ENCODE measurements at regions not wholly inside any gene's neighbourhood (a gene's known extent, or its start where the extent isn't known, plus 50 kb on each side); places are given as distances from the start of the nearest gene placed in this dataset.
A peak's percentile ranks its signal among the peaks of the same experiment; 100 is the strongest.

- Histone ChIP-seq H3K56ac (ENCODE audit: extremely low read depth, insufficient read depth, low read length) (peak overlapping the region; percentile 93), H2BK120ac (ENCODE audit: low read depth, low read length) (peak overlapping the region; percentile 99), H3K9ac (ENCODE audit: low read depth, low read length) (no peak overlapping the region), H4K5ac (ENCODE audit: low read depth, low read length) (no peak overlapping the region), H4K20me1 (ENCODE audit: insufficient read depth, low read length) (no peaks in the 10 kb centered on the region), H3K9me3 (ENCODE audit: control insufficient read depth, insufficient read depth, low read length) (no peaks in the 10 kb centered on the region), H4K8ac (ENCODE audit: low read depth in 2 of 2, low read length in 2 of 2) (peak overlapping the region in 1 of 2 experiments; percentile 68; a peak in 2 of 4 replicates), H3K4ac (ENCODE audit: low read depth, low read length) (peak overlapping the region; percentile 44; the same call in 1 of the 2 replicates), H3K14ac (replicated peaks; ENCODE audit: low read depth, low read length) (0 out of 2 replicates have a peak overlapping the region, but pooled peaks have one; percentile 16), H3K9me1 (ENCODE audit: insufficient read depth, low read length) (peaks cover 16% of the 10 kb centered on the region), H3K27ac (ENCODE audit: insufficient read depth, low read length) (peak overlapping the region; percentile 21; the same call in 1 of the 2 replicates), H3K79me1 (ENCODE audit: low read depth in 1 of 2, low read length in 2 of 2) (no peaks in the 10 kb centered on the region), H3K4me2 (ENCODE audit: low read depth, low read length) (peak overlapping the region; percentile 53; the same call in 1 of the 2 replicates), H2AK5ac (ENCODE audit: low read depth, low read length) (peak overlapping the region; percentile 35; the same call in 1 of the 2 replicates), H3K27me3 (ENCODE audit: control insufficient read depth, insufficient read depth, low read length) (no peaks in the 10 kb centered on the region), H2BK15ac (ENCODE audit: low read depth, low read length) (no peak overlapping the region), H2AFZ (replicated peaks; ENCODE audit: low read length, poor library complexity) (no peak overlapping the region), H4K91ac (ENCODE audit: insufficient read depth, low read depth, low read length) (0 out of 2 replicates have a peak overlapping the region, but pooled peaks have one; percentile 13), H3K36me3 (ENCODE audit: control insufficient read depth, insufficient read depth, low read length) (no peaks in the 10 kb centered on the region), H3K4me3 (ENCODE audit: insufficient read depth, low read depth, low read length) (no peak overlapping the region), H3K4me1 (ENCODE audit: control insufficient read depth, insufficient read depth, low read length) (peaks cover 25% of the 10 kb centered on the region), H3K23ac (ENCODE audit: low read depth, low read length) (peak overlapping the region; percentile 35; the same call in 1 of the 2 replicates), H2BK5ac (ENCODE audit: low read depth, low read length, poor library complexity, severe bottlenecking) (peak overlapping the region; percentile 91), H2AK9ac (replicated peaks; ENCODE audit: low read depth, low read length, poor library complexity) (no peak overlapping the region), H3K18ac (ENCODE audit: low read depth, low read length) (peak overlapping the region; percentile 16; the same call in 1 of the 2 replicates), H2BK20ac (ENCODE audit: low read depth, low read length) (peak overlapping the region; percentile 73; the same call in 1 of the 2 replicates)
- dilution Hi-C loops (cut with HindIII; ENCODE audit: low sequenced_read_pairs, unreplicated experiment) (no loop called here), intact Hi-C loops (cut with micrococcal nuclease) (loop anchor here (1.0 to 2.0 kb wide), 2 partner anchors 298 to 561 kb away; no protein-coding TSS in a partner anchor), in situ Hi-C loops (cut with MboI; ENCODE audit: low sequenced_read_pairs) (loop anchor here (10.0 kb wide), 1 partner anchor 314 kb away; no protein-coding TSS in a partner anchor)
- WGBS, 2 experiments (ENCODE audit: extremely low coverage in 2 of 2, insufficient read length in 1 of 2) = 7% methylated on average over 3 of the region's 7 CpGs; no CpG with 5 or more reads in 1 of the 2 experiments
- CTCF ChIA-PET = no interaction called here
- no TSS peak for BruUV-seq (replicated peaks)
- peak; percentile 84 for ATAC-seq (ENCODE audit: low read depth)
- peak; percentile 97 for DNase-seq
- POLR2A ChIA-PET (ENCODE audit: unreplicated experiment) = no interaction called here
- TF ChIP-seq USF2 (IDR thresholded peaks at IDR 0.05; ENCODE audit: low read depth, low read length) (no peak), MAZ (IDR thresholded peaks at IDR 0.05; ENCODE audit: borderline replicate concordance, low read depth, low read length) (no peak), CHD1 (IDR thresholded peaks at IDR 0.05; ENCODE audit: low read depth, low read length) (no peak), ELK1 (IDR thresholded peaks at IDR 0.05; ENCODE audit: borderline replicate concordance, low read depth, low read length) (no peak), FOS (IDR thresholded peaks at IDR 0.05; ENCODE audit: low read depth, low read length) (peak; percentile 62), BHLHE40 (IDR thresholded peaks at IDR 0.05; ENCODE audit: low read depth, low read length) (peak; percentile 30; the same call in 1 of the 2 replicates), RAD21 (IDR thresholded peaks at IDR 0.05; ENCODE audit: low read length) (no peak; the same call in 1 of the 2 replicates), CEBPB (IDR thresholded peaks at IDR 0.05; ENCODE audit: low read depth, low read length) (peak; percentile 92), SMC3 (IDR thresholded peaks at IDR 0.05; ENCODE audit: low read depth, low read length) (no peak), RCOR1 (IDR thresholded peaks at IDR 0.05; ENCODE audit: insufficient replicate concordance, low read length) (no peak), MXI1 (IDR thresholded peaks at IDR 0.05; ENCODE audit: borderline replicate concordance, low read depth, low read length) (no peak), RFX5 (IDR thresholded peaks at IDR 0.05; ENCODE audit: low read depth, low read length) (no peak), NFE2L2 (IDR thresholded peaks at IDR 0.05; ENCODE audit: low read depth, low read length) (no peak), POLR2A (IDR thresholded peaks at IDR 0.05; ENCODE audit: low read depth, low read length) (no peak)
- TF ChIP-seq, protein P1, sequence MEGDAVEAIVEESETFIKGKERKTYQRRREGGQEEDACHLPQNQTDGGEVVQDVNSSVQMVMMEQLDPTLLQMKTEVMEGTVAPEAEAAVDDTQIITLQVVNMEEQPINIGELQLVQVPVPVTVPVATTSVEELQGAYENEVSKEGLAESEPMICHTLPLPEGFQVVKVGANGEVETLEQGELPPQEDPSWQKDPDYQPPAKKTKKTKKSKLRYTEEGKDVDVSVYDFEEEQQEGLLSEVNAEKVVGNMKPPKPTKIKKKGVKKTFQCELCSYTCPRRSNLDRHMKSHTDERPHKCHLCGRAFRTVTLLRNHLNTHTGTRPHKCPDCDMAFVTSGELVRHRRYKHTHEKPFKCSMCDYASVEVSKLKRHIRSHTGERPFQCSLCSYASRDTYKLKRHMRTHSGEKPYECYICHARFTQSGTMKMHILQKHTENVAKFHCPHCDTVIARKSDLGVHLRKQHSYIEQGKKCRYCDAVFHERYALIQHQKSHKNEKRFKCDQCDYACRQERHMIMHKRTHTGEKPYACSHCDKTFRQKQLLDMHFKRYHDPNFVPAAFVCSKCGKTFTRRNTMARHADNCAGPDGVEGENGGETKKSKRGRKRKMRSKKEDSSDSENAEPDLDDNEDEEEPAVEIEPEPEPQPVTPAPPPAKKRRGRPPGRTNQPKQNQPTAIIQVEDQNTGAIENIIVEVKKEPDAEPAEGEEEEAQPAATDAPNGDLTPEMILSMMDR (conservative IDR thresholded peaks at IDR 0.05; ENCODE audit: low read depth, low read length) = no peak
Observed at GRCh38 chr9:108049026-108049607, 559.5 kb upstream of the KLF4 start.
